GM19372 (cell line): ENCODE measurements at regions not wholly inside any gene's neighbourhood (a gene's known extent, or its start where the extent isn't known, plus 50 kb on each side); places are given as distances from the start of the nearest gene placed in this dataset.

ENCODE experiments used
- ATAC-seq: cut with Tn5 transposase; IDR thresholded peaks from one replicate; pipeline ENCODE4 v1.9.1; 2021; ENCODE audit warnings: mild to moderate bottlenecking, low read depth, moderate library complexity; ENCODE audit not compliant: unreplicated experiment

DNA sequence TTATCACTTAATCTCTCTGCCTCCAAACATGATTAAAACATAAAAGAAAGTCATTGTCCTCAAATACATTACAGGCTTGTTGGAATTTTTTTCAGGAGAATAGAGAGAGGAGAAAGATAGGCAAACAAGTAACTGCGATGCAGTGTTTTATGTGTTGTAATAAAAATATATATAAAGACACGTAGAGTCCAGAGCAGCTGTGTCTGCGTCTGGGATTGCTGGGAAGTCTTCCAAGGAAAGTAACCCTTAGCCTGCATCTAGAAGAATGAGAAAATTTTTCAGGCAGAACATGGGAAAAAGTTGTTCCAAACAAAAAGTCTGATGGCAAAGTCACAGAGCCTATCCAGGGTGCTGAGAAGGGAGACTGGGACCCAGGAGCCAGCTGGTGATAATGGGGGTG is 91.8 kb upstream of the ST6GAL2 start:
- ATAC-seq = no peak

DNA sequence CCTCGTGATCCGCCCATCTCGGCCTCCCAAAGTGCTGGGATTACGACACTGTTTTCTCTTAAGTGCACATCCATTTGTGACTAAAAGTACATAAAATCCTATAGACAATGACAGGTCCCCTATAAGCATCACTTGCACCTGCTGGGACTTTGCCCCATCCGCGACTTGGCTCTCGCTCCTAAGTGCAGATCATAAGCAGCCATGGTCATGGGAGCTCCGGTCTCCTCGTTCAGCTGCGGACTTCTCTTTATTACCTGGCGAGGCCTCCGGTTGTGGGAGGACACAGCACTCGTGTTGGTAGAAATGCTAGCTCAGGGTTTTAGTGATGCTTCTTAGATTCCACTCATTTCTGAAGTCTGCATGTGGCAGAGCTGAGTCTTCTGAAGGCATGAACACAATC is 92.7 kb upstream of the ST6GAL2 start:
- no peak for ATAC-seq

DNA sequence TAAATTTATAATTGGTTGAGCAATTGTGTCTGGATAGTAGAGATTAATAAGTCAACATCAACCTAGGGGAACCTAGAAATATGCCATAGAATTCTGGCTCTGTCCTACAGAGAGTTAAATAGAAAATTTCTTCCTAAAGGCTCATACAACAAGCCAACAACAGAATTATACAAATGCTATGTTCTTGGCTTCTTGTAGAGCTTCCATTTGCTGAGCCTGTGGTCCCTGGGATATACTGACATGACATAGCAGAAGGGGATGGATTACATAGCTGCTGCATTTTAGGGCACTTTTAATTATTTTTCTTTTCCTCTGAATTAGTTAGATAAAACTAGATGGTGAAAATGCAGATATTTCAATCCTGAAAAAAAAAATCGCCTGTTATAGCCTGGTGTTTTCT is 95.5 kb upstream of the ST6GAL2 start:
- no peak for ATAC-seq

DNA sequence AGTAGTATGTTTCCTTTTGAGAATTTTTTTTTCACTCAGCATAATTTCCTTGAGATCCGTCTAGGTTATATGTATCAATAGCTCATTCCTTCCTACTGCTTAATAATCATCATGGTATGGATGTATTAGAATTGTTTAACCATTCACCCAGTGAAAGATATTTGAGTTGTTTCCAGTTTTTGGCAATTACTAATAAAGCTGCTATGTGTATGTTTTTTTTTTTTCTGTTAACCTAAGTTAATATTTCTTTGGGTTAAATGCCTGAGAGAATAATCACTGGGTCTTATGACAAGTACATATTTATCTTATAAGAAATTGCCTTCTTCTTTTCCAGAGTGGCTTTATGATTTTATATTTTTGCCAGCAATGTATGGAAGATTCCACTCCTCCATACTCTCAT is 96.4 kb upstream of the ST6GAL2 start:
- no peak for ATAC-seq

DNA sequence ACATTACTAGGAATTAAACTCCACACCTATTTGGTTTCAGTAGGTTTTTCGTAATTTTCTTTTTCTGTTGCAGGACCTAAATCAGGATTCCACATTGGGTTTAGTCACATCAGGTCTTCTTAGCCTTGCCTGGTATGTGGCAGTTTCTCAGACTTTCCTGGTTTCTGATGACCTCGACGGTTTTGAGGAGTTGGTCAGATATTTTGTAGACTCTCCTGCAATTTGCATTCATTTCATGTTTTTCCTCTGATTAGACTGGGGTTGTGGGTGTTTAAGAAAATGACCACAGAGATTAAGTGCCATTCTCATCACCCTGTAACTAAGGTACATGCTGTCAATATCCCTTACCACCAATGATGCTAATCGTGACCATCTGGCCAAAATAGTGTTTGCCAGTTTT is 97.3 kb upstream of the ST6GAL2 start:
- no peak for ATAC-seq

DNA sequence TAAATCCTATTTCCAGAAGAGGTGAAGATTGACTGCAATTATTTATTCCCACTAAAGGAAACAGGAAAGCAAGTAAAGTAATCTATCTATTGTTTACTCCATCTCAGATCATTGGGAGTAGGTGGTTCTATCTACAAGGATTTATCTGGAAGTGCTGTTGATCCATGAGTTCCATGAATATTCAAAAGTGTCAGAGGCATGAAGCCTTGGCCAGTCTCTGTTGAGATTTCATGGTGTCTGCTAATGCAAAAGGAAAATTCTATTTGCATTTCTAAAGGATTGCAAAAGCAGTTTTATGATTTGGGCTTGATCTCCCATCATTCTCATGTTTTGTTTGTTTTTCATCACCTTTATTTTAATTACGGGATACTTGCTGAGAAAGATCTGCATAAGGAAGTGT is 102.4 kb upstream of the ST6GAL2 start:
- ATAC-seq = no peak

DNA sequence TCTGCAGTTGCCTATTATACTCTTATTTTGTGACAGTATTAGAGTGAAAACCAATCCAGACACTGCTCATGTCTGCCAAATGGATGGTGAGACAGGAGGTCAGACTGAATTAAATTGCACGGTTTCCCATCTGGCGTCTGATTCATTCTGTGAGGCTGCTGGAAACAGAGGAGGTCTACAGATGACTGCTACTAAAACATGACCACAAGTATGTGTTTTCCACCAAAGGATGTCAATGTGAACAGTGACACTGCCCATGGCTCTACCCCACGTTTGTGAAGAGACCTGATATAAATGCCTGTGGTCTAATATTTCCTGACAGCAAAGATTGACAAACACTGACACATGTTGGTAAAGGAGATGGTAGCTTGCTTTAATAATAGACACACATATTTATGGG is 104.3 kb upstream of the ST6GAL2 start:
- ATAC-seq = no peak

DNA sequence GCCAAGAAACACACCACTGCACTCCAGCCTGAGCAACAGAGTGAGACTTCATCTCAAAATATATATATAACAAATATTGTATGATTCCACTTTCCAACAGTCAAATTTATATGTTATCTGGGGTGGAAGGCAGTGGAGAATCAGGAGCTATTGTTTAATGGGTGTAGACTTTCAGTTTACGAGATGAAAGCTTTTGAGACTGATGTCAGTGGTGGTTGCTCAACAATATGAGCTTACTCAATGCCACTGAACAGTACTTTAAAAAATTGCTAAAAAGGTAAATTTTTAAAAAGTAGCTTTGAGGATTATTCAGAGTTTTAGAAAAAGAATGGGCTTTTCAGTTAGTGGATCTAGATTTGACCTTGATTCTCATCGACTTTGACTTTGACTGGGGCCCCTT is 105.9 kb upstream of the ST6GAL2 start:
- no peak for ATAC-seq

DNA sequence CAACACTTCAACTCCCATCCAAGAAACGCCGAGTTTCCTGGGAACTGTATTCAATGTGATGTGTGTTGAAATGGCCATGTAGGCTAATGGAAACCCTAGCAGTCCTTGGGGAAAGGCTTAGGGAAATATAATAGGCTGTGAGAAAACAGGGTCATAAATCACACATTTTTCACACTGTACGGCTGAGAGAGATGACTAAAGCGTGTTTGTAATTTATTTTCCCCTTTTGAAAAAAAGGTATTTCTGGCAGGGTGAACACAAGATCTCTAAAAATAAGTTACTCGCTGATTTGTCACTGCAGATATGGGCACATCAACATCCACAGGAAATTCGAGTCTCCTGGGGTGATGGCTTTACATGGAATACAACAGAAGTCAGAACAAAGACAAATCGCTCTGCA is 109.6 kb upstream of the ST6GAL2 start:
- ATAC-seq = no peak

DNA sequence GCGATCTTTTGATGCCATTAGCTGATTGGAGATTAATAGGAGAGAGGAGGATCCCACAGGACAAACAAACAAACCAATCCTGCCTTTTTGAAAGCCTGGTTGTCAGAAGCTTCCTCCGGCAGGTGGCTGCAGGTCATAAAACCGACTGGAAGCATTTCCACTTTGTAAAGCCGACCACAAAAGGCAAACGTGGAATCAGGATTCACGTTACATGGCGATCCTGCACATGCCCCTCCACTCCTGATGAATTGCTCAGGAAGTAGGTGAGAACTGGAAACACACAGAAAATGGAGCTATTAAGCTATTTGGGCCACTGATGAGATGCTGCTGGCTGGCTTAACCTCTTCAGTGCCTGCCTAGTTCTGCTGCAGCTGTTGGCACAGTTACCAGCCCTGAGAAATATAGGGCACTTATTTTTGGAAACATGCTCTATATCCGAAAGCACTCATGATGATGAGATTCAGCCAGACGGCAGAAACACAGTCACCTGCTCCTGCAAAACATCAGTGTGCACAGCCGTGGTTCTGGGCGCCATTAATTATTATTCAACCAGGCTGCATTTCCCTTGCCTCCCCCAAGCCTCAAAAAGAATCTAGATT is 110.3 kb upstream of the ST6GAL2 start:
- no peak for ATAC-seq

DNA sequence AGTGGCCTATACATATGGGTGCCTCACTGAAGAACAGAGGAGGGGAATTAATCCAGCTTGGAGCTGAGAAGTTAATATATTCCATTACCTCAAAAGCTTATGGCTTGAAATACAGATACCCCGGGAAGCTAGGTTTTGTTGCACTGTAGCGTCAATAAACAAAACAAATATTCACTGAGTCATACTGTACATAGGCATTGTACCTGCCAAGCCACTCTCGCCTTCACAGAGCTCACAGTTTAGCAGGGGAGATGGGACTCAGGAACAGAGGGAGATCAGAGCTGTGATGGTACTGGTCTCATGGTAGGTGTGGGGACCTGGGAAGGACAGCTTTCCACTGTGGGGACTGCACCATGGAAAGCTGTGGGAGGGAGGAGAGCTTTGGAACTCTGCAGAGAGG is 111.2 kb upstream of the ST6GAL2 start:
- no peak for ATAC-seq

DNA sequence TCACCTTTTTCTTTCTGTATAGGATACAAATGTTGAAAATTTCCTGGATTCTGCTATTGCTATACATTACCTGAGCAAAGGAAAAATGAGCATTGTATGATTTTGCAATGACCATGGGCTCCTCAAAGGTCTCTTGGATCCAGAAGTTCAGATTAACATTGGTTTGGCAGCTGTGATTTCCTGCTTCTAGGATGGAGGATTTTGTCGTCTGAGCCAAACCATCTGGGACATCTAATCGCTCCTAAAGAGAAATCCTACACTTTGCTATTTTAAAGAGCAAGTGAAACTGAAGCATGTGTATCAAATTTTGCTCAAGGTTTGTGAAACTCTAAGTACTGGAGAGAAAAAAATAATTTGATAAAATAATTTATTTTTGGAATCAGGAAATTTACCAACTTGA is 115.1 kb upstream of the ST6GAL2 start:
- no peak for ATAC-seq

DNA sequence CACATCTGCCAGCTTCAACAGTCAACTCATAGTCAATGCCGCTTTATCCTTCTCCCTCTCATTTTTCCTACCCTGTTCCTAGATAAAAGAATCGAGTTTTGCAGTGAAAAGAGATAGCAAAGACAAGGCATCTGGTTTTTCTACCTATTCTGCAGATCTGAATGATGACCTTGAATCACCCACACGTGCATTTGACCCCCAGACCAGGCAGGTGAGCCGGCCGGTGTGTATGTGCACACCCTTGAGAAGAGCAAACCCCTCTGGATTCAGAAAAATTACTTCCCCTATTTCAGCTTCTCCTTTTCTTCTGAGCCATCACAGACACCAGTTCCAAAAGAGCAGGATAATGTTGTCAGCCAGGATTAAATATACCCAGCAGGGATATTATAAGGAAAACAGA is 115.6 kb upstream of the ST6GAL2 start:
- no peak for ATAC-seq

DNA sequence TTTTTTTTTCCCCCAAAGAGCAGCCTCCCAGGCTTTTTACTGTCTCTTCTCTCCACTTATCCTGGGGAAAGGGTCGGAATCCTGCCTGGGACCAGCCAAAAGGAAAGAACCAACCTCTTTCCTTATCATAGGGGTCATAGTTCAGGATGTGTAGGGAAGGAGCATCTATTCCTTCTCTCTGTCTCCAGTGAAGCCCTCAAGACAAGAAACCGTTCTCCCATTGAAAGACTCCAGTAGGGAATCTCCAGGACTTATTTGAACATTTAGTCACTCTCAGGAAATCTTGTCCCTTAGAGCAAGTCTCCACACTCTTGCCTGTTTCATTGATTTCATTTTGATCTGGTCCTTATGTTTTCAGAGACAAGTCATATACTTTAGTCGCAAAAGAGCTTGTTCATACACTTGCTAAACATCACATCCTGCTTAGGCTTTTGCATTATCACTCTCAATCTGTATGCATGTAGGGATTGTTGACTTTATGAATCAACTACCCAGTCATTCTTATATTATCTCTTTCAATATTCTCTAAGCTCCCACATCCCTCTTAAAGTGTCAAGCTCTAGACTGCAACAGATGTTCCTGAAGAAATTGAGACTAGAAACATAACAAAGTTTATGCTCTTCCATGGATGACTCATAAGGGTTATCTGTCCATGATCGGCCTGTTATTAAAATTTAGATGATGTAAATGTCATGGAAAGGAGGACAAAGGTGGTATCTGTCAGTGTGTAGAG is 116.2 kb upstream of the ST6GAL2 start:
- ATAC-seq = no peak

DNA sequence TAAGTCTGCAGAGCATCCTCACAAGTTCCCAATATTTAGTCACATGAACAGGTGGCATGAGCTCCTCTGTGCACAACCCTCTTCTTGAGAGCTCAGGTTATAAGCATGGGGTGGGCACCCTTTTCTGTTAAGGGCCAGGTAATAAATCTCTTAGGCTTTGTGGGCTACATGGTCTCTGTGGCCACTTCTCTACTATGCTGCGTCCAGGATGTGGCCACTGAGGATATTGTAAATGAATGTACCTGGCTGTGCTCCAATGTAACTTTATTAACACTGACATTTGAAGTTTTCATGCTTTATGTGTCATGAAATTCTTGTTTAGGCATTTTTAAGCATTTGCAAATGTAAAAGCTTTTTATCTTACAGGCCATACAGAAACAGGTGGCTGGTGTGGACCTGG is 116.8 kb upstream of the ST6GAL2 start:
- no peak for ATAC-seq

DNA sequence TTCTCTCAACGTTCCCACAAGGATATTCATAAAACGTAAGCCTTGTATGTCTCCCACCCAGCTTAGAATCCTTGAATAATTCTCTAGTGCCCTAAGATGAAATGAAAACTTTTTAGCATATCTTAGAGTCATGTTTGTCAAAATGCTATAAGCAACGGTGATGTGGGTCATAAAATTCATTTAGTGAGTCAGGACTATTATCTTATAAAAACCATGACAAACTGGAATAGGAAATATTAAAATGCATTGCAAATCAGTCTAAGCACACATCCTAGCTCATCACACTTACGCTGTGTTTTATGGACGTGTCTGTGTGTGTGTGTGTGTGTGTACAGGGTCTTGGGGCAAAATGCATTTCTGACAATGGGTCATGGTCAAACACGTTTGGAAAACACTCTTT is 119.9 kb upstream of the ST6GAL2 start:
- ATAC-seq = no peak

DNA sequence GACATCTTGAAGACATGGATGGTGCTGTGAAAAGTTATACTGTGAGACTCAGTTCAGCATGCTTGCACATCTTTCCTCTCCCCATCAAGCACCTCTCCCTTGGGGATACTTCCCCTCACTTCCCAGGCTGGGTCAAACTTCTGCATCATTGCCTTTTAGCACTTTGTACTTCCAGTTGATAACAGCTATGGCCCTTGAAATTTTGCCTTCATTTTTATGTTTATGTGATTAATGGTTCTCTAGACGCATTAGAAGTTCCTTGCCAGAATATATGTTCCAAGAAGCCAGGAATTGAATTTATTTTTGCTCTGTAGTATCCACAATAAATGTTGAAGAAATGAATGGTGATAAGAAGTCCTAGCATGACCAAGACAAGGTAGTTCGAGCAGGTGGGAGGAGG is 120.9 kb upstream of the ST6GAL2 start:
- ATAC-seq = no peak

DNA sequence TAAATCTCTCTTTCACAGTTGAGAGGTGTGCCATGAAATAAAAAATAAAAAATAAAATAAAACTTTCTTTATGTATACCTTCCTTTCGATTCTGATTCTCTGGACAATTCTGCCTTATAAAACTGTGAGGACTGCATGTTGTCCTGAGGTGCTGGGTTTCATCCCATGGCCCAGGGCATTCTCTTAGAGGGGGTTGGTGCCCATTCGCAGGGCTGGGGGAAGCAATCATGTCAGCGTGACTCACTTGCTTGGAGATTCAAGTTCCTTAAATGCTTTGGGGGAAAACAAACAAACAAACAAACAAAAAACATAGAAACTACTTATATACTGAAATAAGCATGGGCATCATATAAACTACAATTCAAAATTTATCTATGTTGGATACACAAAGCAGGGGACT is 122.0 kb upstream of the ST6GAL2 start:
- ATAC-seq = no peak

DNA sequence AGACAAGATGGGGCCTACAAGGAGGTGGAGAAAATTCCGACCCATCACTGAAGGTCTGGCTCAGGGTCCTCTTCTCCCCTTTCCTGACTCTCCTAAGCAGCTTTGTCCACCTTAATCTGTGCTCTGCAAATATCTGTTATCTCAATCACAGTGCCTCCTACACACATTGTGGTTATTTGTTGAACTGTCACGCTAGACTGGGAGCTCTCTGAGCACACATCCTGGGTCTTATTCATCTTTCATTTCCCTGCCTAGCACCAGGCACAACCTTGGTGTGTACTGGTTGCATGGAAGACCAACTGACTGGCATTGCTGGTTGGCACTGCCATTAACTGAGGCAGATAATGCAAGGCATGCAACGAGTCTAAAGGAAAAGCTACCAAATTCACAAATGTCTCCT is 122.9 kb upstream of the ST6GAL2 start:
- no peak for ATAC-seq

DNA sequence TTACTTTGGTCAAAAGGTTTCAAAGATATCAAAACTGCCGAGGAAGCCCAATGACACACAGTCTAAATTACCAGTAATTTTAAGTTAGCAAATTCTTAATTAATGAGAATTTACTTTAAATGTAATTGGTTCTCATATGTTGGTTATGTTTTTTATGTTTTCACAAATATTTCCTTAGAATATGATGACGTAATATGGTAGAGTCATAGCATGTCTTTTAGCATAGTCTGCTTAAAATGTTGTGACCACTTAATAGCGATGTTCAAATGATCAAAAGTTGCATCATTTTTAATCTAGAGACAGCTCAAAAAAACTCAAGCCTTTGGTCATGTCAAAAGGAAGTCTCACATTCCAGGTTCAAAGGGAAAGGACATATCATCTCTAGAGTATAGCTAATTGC is 123.3 kb upstream of the ST6GAL2 start:
- no peak for ATAC-seq

DNA sequence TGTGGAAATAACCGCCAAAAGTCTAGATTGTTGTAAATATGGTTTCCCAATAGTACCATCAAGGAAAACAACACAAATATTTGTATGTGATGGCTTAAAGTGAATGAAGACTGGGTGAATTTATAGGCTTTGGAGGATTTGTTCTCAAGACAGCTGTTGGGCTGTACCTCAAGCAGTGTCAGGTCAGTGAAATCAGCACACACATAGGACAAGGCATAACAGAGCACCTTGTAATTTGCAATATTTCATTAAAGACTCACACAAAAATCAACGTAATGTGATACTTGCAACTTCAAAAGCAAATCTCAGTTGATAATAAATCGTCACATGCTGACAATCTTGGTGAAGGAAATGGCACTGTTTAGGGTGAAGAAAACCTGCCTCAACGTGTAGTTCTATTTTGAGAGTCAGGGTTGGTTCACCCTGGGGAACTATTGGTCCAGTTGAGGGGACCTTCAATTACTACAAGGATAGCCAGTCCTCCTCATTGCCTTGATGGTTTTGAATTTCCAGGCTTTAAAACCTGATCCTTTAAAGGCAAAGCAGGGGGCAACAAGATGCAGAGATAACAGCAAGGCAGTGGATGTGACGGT is 126.8 kb upstream of the ST6GAL2 start:
- ATAC-seq = no peak

DNA sequence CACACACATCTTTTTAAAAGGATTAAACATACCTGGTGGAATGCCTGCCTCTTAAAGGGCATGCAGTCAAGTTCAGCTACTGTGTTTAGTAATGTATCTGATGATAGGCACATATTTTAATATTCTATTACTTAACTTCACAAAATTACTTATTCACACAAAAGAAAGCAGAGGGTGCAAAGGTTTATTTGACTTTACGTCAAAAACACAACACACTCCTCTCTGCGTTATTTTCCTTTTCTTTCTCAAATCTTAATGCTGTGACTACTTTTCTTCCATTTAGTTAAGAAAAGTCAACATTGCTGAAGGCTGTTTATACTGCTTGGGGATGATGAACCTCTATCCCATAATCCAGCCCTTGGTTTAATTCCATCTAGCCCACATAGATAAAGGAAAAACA is 127.9 kb upstream of the ST6GAL2 start:
- ATAC-seq = no peak
